NCI-H82 (cell line): ENCODE measurements at regions not wholly inside any gene's neighbourhood (a gene's known extent, or its start where the extent isn't known, plus 50 kb on each side); places are given as distances from the start of the nearest gene placed in this dataset.

Experiments
- DNase-seq: peaks from one replicate; lab custom pipeline; 2025; lab: John Stamatoyannopoulos, UW

DNA sequence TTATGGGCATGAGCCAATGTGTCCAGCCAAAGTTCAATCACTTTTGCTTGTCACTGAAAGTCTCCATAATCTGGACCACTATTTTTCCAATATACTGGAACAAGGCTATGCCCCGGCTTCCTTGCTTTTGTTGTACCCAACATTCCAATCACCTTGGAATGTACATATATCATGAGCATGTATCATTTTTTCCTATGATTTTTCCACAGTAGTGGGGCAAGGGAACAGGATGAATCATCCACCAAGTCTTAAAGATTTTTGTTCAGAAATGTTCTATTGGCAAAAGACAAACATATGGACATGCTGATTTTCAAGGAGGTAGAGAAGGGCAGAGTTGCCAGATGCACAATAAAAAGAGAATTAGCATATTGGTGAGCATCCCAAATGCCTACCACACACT lies 548.1 kb upstream of the INTU start:
- DNase-seq, result no peak

DNA sequence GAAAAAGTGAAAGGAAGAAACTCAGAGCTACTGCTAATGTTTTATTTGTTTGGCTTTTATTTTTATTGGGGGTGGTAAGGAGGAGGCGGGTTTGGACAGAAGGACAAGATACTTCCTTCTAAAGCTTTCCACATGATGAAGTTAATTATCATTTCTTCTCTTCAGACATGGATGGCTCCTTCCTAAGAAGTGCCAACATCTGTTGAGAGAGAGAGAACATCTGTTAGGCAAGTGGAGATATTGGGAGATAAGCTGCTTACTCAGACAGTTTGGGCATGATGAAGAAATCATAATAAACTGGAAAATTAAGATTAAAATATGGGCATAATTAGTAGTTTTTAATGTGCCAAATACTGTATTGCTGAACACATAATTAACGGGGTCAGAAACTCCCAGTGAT lies 535.7 kb upstream of the INTU start:
- DNase-seq, result peak; percentile 48

DNA sequence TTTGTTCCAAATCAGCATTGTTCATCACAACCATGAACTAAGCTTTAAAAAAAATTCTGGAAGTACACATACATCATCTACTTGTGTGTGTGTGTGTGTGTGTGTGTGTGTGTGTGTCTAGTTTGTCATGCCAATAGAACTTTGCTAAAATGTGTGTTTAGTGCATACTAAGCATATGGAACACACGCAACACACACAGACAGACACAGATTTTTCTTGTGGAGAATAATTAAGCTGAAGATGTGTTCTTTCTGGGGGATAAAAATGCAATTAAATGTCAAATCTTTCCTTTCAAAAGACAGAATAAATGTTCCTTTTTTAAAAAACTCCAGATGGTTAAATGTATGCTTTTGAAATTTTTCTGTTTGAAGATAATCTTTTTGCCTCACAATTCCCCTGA lies 530.4 kb upstream of the INTU start:
- DNase-seq, result no peak

DNA sequence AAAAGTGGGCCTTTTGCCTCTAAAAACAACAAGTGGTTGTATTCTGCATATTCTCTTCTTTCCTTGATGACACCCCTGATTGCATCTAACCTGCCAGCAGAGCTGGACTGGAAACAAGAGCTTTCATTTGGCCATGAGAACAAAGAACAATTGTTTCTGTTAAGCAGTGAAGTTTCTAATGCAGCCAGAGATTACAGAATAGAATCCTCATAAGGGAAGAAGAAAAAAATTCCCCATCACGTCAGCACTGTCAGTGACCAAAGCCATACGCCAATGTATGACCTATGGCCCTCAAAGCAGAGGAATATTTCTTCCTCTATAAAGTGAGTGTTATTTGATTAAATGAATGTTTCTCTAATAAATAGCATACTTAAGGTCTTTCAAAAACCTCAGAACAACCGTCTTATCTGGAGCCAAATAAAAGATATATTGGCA lies 529.1 kb upstream of the INTU start:
- no peak for DNase-seq

DNA sequence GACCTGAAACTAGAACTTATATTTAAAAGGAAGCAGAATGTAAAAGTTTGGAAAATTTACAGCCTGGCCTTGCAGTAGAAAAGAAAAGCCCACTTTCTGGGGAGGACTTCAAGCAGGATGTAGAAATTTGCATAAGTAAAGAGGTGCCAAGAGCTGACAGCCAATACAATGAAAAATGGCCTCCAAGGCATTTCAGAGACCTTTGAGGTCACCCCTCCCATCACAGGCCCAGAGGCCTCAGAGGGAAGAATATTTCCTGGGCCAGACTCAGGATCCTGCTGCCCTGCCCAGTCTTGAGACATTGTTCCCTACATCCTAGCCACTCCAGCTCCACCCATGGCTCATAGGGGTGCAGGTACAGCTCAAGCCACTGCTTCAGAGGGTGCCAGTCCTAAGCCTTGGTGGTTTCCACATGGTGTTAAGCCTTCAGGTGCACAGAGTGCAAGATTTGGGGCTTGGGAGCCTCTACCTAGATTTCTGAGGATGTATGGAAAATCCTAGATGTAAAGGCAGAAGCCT lies 518.9 kb upstream of the INTU start:
- no peak for DNase-seq

DNA sequence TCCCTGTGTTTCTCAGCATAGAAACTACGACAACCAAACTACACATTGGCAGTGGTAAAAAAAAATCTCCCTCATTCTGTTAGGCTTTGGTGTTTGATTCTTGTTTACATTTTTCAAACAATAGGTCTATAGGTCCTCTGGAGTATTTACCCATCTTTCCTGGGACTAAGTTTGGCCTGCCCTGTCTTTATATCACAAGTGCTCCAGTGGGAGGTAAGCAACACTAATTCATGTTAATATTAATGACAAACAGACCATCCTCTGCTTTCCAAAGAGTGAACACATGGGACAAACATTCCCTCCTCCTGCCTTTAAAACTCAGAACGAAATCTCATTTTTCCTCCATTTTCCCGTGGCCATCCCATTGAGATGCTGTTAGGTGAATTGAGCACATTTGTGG lies 514.1 kb upstream of the INTU start:
- DNase-seq, result no peak

DNA sequence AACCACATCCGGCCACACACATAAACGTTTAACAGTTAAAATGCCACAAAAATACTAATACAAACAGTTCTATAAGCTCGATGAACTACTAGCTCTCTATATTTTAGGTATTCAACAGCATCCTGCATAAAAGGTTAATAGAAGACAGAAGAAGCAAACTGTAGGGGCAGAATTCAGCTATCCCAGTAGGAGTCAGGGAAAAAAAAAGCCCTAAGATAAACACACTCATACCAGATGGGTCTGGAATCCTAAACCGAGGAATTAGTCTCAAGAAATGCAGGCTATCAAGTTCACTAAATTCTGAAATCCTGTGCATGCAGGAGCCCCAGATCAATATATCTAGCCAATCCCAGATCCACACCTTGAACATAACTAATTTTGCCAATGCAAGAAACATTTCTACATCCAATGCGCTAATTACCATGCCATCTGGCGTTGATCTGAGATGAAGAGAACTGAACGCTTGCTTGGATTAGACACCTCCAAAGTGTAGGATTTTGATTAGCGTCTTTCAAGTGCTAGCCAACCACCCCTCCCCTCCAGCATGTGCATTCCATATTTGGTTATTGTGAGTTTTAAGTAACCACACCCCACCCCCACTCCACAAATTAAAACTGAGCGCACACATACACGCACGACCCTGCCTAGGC lies 512.2 kb upstream of the INTU start:
- DNase-seq, result peak; percentile 92

DNA sequence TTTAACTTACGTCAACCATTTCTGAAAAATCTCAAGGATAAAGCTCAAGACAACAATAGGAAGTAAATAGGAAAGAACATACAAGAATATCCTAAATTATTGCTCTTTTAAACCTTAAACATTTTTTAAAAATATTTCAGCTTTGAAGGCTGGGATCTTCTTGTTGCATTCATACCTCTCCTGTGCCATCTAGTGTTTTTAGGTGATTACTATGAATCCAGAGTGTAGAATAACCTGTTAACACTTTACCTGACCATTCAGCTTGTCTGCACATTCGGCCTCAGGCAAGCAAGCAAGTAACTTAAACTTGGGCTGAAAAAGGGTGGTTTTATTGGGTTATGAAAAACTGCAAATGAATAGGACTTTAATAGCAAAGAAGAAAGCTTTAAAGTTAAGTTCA lies 507.8 kb upstream of the INTU start:
- DNase-seq, result no peak

DNA sequence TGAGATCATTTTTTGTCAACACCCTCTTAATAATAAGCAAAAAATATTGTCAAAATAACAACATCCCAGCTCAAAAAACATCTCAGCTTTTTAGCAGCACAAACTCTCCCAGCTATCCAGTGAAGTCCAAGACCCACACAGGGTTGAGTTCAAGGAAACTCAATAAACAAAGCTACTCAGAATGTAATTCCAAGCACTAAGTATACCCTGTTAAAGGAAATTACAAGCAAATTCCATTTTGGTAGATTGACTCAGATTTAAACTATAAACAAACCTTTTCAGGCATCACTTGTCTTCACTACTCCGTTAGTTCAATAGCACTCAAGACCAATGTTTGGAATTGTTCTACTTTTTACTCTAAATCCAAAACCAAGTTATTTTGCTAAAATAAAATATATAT lies 506.0 kb upstream of the INTU start:
- no peak for DNase-seq

DNA sequence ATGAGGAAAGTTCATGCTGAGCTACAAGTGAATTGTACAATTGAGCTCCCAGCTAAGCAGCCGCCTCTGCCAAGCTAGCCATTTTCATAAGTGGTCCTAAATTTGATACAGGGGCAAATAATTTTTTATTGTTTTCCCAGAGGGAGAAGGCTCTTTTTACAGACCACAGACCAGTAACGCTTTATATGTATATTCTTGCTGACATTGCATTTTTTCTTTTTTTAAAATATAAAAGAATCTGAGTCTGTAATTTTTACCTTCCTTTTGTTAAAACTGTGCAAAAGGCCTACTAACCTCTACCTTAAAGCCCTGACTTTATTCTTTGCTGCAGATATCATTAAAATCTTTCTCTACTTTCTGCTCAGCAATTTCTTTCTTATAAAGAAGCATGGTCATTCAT lies 501.2 kb upstream of the INTU start:
- DNase-seq, result no peak

DNA sequence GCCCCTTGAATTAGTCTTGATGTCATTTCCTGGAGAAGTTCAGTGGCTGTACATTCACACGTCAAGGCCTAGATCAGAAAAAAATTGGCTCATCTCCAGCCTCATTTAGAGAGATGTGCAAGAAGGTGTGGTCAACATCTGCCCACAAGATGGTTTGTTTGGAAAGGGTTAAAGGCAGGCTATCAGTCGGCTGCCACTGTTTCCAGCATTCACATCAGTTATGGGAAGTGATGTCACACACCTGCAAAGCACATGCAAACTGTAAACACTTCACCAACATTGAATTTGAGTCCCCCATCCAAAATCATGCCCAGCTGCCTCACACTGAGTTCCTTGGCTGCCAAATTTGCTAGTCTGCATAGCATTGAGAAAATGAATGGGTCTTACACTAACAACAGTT lies 498.3 kb upstream of the INTU start:
- no peak for DNase-seq

DNA sequence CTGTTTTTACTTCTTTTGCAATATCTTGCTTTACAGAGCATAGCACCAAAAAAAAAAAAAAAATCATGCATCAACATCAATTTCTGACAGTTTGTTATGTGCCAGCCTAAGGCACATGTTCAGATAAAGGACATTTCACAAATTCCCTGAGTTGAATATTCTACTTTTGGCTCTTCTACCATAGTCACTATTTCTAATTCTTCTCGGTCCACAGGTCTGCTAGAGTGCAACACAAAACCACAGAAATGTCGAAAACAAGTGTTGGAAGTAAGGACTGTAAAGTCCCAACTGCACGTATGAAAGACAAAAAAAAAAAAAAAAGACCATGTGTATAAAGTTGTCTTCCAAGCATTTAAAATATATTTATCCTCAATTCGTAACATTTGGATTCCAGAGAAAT lies 494.2 kb upstream of the INTU start:
- no peak for DNase-seq

DNA sequence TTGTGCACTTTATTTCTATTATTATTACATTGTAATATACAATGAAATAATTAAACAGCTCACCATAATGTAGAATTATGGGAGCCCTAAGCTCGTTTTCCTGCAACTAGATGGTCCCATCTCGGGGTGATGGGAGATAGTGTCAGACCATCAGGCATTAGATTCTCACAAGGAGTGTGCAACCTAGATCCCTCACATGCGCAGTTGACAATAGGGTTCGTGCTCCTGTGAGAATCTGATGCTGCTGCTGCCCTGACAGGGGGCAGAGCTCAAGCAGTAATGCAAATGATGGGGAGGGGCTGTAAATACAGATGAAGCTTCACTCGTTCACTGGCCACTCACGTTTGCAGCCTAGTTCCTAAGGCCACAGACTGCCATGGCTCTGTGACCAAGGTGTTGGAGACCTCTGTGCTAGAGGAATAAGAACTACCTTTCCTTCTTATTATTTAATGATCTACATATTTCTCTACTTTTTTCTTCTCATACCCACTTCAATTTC lies 492.9 kb upstream of the INTU start:
- peak; percentile 47 for DNase-seq

DNA sequence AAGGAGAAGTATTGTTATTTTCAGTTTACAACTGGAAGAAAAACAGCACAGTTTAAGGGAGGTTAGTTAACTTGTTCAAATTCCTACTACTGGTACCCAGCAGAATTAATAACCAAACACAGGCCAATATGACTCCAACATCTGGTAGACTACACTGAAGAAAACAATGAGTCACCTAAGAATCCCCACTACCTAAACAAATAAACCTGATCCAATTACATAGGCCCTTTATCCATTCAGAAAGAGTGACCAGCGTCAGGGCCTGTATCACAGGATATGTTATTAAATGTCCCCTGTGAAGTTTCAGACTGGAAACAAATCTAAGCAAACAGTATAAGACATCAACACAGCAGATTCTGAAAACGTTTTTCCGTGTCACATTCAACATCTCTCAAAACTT lies 492.5 kb upstream of the INTU start:
- DNase-seq, result peak; percentile 79

DNA sequence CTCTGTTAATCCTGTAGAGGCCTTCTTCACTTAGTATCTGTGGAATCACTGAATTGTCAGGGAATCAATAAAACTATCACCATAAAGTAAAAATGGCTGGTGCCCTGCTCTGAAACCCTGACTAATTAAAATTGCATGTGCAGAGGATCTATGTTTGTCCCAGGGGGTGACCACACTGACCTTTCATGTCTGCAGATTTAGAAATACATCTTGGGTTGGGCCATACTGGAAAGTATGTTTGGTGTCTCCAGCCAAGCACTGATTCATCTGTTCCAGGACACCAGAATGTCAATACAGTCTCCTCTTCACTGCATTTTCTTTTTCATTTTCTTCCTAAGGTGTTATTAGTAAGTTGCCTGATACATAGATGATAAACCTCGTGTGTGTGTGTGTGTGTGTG lies 490.9 kb upstream of the INTU start:
- DNase-seq, result no peak

DNA sequence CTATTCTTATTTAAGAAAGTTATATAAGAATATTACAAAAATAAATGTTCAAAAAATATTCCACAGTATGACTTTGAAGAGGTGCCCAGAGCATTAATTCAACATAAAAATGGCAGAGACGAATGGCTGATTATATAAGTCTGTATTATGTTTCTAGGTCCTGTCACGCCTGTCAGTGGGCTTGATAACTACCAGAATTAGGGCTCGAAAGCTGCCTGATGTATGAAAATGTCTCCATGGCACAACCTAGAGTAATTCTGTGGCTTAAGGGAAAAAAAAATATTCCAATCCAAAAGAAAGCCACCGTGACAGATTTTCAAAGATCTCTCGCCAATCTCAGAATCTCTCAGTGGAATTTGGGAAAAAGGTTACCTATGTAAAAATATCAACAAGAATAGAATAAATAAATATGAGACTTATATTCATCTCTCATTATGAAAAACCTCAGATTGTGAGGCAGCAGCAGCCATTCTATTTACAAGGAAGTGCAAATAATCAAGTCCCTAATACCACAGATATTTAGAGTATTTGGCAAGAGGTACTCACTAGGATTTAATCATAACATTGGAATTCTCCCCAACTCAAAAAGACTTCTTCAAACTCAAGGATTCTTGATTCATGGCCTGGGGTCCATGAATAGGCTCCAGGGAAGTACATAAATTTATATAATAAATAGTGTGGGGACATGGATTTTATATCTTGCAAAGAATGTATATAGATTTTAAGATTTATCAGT lies 489.1 kb upstream of the INTU start:
- DNase-seq, result no peak

DNA sequence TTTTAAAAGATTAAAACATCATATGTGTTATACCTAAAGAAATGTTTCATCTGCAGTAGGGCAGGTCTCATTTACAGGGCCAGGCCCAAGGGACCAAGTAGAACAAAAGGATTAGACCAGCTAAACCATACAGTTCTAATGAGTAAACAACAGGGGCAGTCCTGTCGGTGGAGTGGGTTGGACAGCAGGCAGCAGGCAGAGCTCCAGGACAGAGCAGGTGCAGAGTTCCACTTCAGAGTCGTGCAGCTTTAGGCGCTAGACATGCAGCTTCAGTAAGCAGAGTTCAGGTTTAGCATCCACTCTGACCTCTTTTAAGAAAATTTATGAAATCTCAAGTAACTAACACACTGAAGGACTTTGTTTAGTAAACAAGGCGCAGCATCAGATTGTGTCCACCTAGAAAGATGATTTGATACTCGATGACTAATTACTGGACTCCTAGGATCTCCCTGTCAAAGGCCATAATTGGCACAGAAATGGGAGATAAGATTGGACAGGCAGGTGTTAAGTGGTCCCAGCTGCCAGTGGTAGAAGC lies 487.7 kb upstream of the INTU start:
- peak; percentile 79 for DNase-seq

DNA sequence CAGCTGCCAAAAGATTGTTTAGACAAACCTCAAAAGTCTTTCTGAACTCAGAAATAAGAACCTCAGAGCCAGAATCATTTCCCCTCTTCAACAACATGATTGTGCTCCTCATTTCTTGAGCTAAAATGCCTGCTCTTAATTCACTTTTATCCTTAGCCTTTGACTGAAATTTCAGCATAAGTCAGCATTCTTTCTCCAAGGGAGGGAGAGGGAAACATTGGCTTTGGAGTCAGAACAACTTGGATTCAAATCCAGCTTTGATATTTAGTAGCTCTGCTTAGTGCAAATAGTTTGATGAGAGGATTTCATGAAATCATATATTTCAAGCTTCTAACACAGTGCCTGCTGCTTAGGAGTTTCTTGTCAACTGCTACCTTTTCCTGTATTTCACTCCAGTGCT lies 484.6 kb upstream of the INTU start:
- no peak for DNase-seq

DNA sequence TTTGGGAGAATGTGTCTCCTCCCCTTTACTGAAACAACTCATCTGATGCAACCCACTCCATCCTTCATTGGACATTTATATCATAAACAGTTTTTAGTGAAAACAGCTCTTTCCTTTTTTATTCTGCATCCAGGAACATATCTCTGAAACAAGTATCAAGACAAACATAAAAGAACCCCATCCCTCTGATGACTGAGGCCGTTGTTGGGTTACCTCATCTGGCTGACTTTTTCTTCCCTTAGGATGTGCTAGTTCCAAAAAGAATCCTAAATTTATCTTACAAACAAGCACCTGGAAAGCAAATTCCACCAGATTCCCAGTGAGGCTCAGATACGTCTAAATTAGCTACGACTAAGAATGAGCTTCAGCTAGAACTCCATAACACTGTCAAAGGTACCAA lies 483.7 kb upstream of the INTU start:
- no peak for DNase-seq

DNA sequence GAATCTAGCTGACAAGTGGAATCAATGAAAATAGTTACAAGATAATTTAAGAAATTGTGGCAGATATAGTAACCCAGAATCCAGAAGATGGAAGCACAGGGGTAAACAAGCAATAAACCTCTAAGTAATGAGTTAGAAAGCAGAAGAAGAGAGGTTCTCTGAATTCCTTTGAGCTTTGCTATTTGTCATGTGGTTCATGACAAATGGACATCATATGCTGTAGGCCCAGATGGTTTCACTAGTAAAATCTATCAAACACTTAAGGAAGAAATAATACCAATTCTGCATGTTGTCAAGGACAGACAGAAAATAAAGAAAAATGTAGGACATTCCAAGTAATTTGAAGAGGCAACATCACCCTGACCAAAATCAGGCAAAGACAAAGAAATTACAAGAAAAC lies 480.8 kb upstream of the INTU start:
- DNase-seq, result no peak

DNA sequence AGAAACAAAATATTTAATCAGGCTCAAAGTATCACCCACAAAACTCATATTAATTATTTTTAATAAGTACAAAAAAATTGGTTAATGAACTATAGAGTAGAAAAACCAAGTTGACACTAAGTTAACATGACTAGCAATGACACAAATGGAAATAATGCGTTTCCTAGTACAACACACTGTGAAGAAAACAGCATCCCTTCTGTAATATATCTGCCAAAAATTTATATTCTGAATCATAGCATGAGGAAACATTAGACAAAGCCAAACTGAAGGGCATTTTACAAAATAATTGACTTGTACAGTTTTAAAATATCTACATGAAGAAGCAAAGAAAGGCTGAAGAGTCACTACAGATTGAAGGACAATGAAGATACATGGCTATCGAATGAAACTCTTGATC lies 477.6 kb upstream of the INTU start:
- DNase-seq, result no peak

DNA sequence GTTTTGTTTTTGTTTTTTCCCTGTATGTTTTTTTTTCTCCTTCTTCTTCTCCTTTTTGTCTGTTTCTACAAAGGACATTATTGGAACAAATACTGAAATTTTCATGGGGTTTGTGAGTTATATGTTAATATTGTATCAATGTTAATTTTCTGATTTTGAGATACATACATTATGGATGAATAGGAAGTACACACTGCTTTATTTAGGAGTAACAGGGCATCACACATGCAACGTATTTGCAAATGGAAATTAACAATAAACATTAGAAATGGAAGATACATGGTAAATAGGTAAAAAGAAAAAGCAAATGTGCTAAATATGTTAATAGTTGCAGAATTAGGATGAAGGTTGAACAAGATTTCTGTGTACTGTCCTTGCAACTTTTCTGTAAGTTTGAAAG lies 477.2 kb upstream of the INTU start:
- DNase-seq, result no peak

DNA sequence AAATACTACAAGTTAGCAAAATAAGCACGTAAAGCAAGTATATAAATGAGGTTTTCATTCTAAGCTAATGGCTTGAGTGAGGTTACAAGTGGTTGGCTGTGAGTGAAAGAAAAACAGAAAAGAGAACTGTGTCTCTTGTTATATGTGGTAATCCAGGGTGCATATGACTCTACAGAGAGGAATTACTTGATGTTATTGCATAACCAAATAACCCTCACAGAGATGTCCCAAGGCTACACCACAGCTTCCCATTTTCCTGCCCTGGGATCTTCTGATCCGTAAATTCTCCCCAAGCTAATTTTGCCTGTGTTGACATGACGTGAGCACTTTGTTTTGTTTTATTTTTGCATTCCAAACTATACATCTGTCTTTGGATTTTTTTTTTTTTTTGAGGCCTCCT lies 470.0 kb upstream of the INTU start:
- DNase-seq, result no peak
